Fibroblast of lung (primary cell): ENCODE measurements at regions not wholly inside any gene's neighbourhood (a gene's known extent, or its start where the extent isn't known, plus 50 kb on each side); places are given as distances from the start of the nearest gene placed in this dataset.

Source experiments
- DNase-seq, 2 donors: peaks; one replicate each; pipeline versions ENCODE4 v3.0.0 to v3.0.0-alpha.2; 2010; ENCODE audit warnings: low read depth in 2 of 2
- H2AFZ ChIP-seq: 2 replicates; pipeline ENCODE4 v1.5.1; 2012; ENCODE audit warnings: low read length, control low read depth, inconsistent platforms
- H3K27ac ChIP-seq: 2 replicates; pipeline ENCODE4 v1.5.1; 2011; ENCODE audit warnings: low read length, control low read depth; ENCODE audit not compliant: insufficient read depth
- H3K27me3 ChIP-seq: 2 replicates; pipeline ENCODE4 v1.5.1; 2011; ENCODE audit warnings: mild to moderate bottlenecking, low read length; ENCODE audit not compliant: control insufficient read depth, insufficient read depth
- H3K36me3 ChIP-seq: 2 replicates; pipeline ENCODE4 v1.5.1; 2011; ENCODE audit warnings: low read length; ENCODE audit not compliant: control insufficient read depth, insufficient read depth
- H3K4me1 ChIP-seq: 2 replicates; pipeline ENCODE4 v1.5.1; 2011; ENCODE audit warnings: low read length; ENCODE audit not compliant: control insufficient read depth, insufficient read depth; ENCODE audit errors: extremely low read depth
- H3K4me2 ChIP-seq: 2 replicates; pipeline ENCODE4 v1.5.1; 2011; ENCODE audit warnings: low read length, control low read depth; ENCODE audit not compliant: insufficient read depth; ENCODE audit errors: extremely low read depth
- H3K4me3 ChIP-seq, 4 experiments: fragments of 200-600 bp in 1 of 4; sonication (generic) in 1 of 4; replicated peaks in 1 of 4; 2 replicates each; pipeline ENCODE4 v1.5.1; 2011 to 2016; ENCODE audit warnings: low read length in 4 of 4, low read depth in 3 of 4, mild to moderate bottlenecking in 3 of 4, control low read depth in 2 of 4, inconsistent platforms in 1 of 4, mixed read lengths in 1 of 4; ENCODE audit not compliant: insufficient read depth in 1 of 4; ENCODE audit errors: control extremely low read depth in 1 of 4
- H3K79me2 ChIP-seq: 2 replicates; pipeline ENCODE4 v1.5.1; 2012; ENCODE audit warnings: mild to moderate bottlenecking, low read length, inconsistent platforms; ENCODE audit not compliant: control insufficient read depth, insufficient read depth
- H3K9ac ChIP-seq: 2 replicates; pipeline ENCODE4 v1.5.1; 2011; ENCODE audit warnings: mild to moderate bottlenecking, low read length, control low read depth; ENCODE audit not compliant: insufficient read depth
- H3K9me3 ChIP-seq: 2 replicates; pipeline ENCODE4 v1.5.1; 2012; ENCODE audit warnings: low read depth, low read length; ENCODE audit not compliant: control insufficient read depth, insufficient read depth
- H4K20me1 ChIP-seq: 2 replicates; pipeline ENCODE4 v1.5.1; 2011; ENCODE audit warnings: low read length; ENCODE audit not compliant: control insufficient read depth, insufficient read depth; ENCODE audit errors: extremely low read depth
- CTCF ChIP-seq, 2 donors: IDR thresholded peaks in 1 of 2; conservative IDR thresholded peaks in 1 of 2; 1 replicate in 1 of 2; 2 replicates in 1 of 2; pipeline ENCODE4 v1.5.1; 2011 to 2012; ENCODE audit warnings: low read length in 2 of 2, control low read depth in 1 of 2, inconsistent platforms in 1 of 2, low read depth in 1 of 2, mild to moderate bottlenecking in 1 of 2
- EZH2 ChIP-seq: IDR thresholded peaks from 2 replicates; pipeline ENCODE4 v1.5.1; 2012; ENCODE audit warnings: low read length, control low read depth, mild to moderate bottlenecking; ENCODE audit errors: missing control alignments

GRCh38 chr17:56739376-56739775 is 94.3 kb downstream of the C17orf67 start:
- peak in 1 of 2 donors; percentile 72 for DNase-seq
- no peaks in the 10 kb centered on the region for H3K79me2 ChIP-seq
- no peaks in the 10 kb centered on the region for H3K9me3 ChIP-seq
- no peak overlapping the region for H2AFZ ChIP-seq
- no peak overlapping the region for H3K4me3 ChIP-seq
- no peaks in the 10 kb centered on the region for H4K20me1 ChIP-seq
- no peak overlapping the region for H3K27ac ChIP-seq
- no peaks in the 10 kb centered on the region for H3K27me3 ChIP-seq
- H3K36me3 ChIP-seq, result no peaks in the 10 kb centered on the region
- H3K4me1 ChIP-seq, result peaks cover 2% of the 10 kb centered on the region
- no peak overlapping the region for H3K4me2 ChIP-seq
- TF ChIP-seq CTCF (conservative IDR thresholded peaks at IDR 0.05 in 1 of 2, IDR thresholded peaks at IDR 0.05 in 1 of 2; ENCODE audit: low read depth in 1 of 2, low read length in 2 of 2), result no peak
- TF ChIP-seq EZH2, result no peak
- H3K9ac ChIP-seq, result no peak overlapping the region

GRCh38 chr17:56739776-56740175 is 93.9 kb downstream of the C17orf67 start:
- no peak overlapping the region for H2AFZ ChIP-seq
- no peaks in the 10 kb centered on the region for H3K79me2 ChIP-seq
- H3K36me3 ChIP-seq, result no peaks in the 10 kb centered on the region
- H3K9me3 ChIP-seq, result no peaks in the 10 kb centered on the region
- TF ChIP-seq EZH2 (no peak), CTCF (conservative IDR thresholded peaks at IDR 0.05 in 1 of 2, IDR thresholded peaks at IDR 0.05 in 1 of 2; ENCODE audit: low read depth in 1 of 2, low read length in 2 of 2) (no peak)
- H3K27me3 ChIP-seq, result no peaks in the 10 kb centered on the region
- no peak overlapping the region for H3K9ac ChIP-seq
- H3K4me3 ChIP-seq, result no peak overlapping the region
- no peak overlapping the region for H3K4me2 ChIP-seq
- DNase-seq, result no peak
- H3K27ac ChIP-seq, result no peak overlapping the region
- no peaks in the 10 kb centered on the region for H4K20me1 ChIP-seq
- peaks cover 2% of the 10 kb centered on the region for H3K4me1 ChIP-seq

GRCh38 chr17:56740481-56740880 is 93.2 kb downstream of the C17orf67 start:
- Histone ChIP-seq H2AFZ (no peak overlapping the region), H3K27me3 (no peaks in the 10 kb centered on the region), H3K27ac (no peak overlapping the region), H3K4me1 (peaks cover 2% of the 10 kb centered on the region), H3K4me3 (no peak overlapping the region), H3K9me3 (no peaks in the 10 kb centered on the region), H3K36me3 (no peaks in the 10 kb centered on the region), H3K4me2 (no peak overlapping the region), H4K20me1 (no peaks in the 10 kb centered on the region), H3K9ac (no peak overlapping the region), H3K79me2 (no peaks in the 10 kb centered on the region)
- no peak for TF ChIP-seq CTCF (conservative IDR thresholded peaks at IDR 0.05 in 1 of 2, IDR thresholded peaks at IDR 0.05 in 1 of 2; ENCODE audit: low read depth in 1 of 2, low read length in 2 of 2)
- no peak for TF ChIP-seq EZH2
- DNase-seq, result no peak
